Lower leg skin (tissue), 3 donors: ENCODE measurements at regions not wholly inside any gene's neighbourhood (a gene's known extent, or its start where the extent isn't known, plus 50 kb on each side); places are given as distances from the start of the nearest gene placed in this dataset.

Source experiments
- CTCF ChIP-seq, 3 donors: fragments of 450-650 bp; IDR thresholded peaks; one replicate each; pipeline ENCODE4 v1.5.1; 2016; ENCODE audit warnings: antibody characterized with exemption in 3 of 3, mild to moderate bottlenecking in 3 of 3, moderate library complexity in 2 of 3
- POLR2A ChIP-seq, 2 donors: fragments of 450-650 bp; IDR thresholded peaks; one replicate each; pipeline ENCODE4 v1.6.1; 2016 to 2017; ENCODE audit warnings: antibody characterized with exemption in 2 of 2, mild to moderate bottlenecking in 1 of 2, moderate library complexity in 1 of 2

GRCh38 chr2:176780348-176780747 is 432.2 kb upstream of the HNRNPA3 start:
- no peak for TF ChIP-seq CTCF (IDR thresholded peaks at IDR 0.05)
- no peak for TF ChIP-seq POLR2A (IDR thresholded peaks at IDR 0.05)
